HCT116 (cell line): ENCODE measurements at regions not wholly inside any gene's neighbourhood (a gene's known extent, or its start where the extent isn't known, plus 50 kb on each side); places are given as distances from the start of the nearest gene placed in this dataset.

ENCODE experiments used
- ATAC-seq: fragments of 200-7000 bp; cut with Tn5 transposase; 2 replicates; pipeline ENCODE4 v1.9.1; 2020; ENCODE audit warnings: mild to moderate bottlenecking, moderate library complexity
- BruUV-seq: library from RNA; stranded (reverse); fragments of 400-500 nt; replicated peaks from 2 replicates; lab custom pipeline; 2021; lab: Mats Ljungman, UMichigan
- CTCF ChIA-PET: fragments of 300-600 bp; sonication (Branson Sonifier 250); formaldehyde crosslinking; loops from one replicate; lab custom pipeline; 2021; ENCODE audit warnings: antibody characterized with exemption; lab: Charles Lee
- POLR2A ChIA-PET: fragments of 300-600, 350-600 bp; sonication (Branson Sonifier 250); formaldehyde crosslinking; loops from one replicate; lab custom pipeline; 2021; ENCODE audit warnings: antibody characterized with exemption; lab: Charles Lee
- RAD21 ChIA-PET, 2 experiments: fragments of 300-600 bp; sonication (Branson Sonifier 250); formaldehyde crosslinking; loops; one replicate each; lab custom pipeline; 2023; ENCODE audit warnings: low total read pairs in 2 of 2; ENCODE audit not compliant: uncharacterized antibody in 2 of 2, unreplicated experiment in 2 of 2, low non-redundant PET in 1 of 2; lab: Charles Lee
- DNase-seq: peaks from one replicate; pipeline ENCODE4 v3.0.0-alpha.2; 2010; ENCODE audit warnings: low read depth, low spot score
- H2AFZ ChIP-seq: fragments of 200-600 bp; shearing (Covaris generic), sonication (generic); 2 replicates; pipeline ENCODE4 v1.6.1; 2017; ENCODE audit warnings: low read depth, mixed run types, mixed read lengths, antibody characterized with exemption, low read length; ENCODE audit not compliant: poor library complexity, severe bottlenecking
- H3K27ac ChIP-seq: 2 replicates; pipeline ENCODE4 v1.5.1; 2012; ENCODE audit warnings: low read depth, low read length
- H3K27me3 ChIP-seq: fragments of 200-600 bp; sonication (generic); 2 replicates; pipeline ENCODE4 v1.6.1; 2016; ENCODE audit warnings: mixed run types, low read length, mixed read lengths; ENCODE audit not compliant: insufficient read depth
- H3K36me3 ChIP-seq, 2 experiments: fragments of 200-500 bp in 1 of 2; fragments of 200-600 bp in 1 of 2; sonication (Bioruptor generic) in 1 of 2; sonication (generic) in 1 of 2; 2 replicates each; pipeline versions ENCODE4 v1.5.1 to v1.6.1; 2014 to 2016; ENCODE audit warnings: low read length in 2 of 2, inconsistent platforms in 1 of 2, mixed read lengths in 1 of 2, mixed run types in 1 of 2; ENCODE audit not compliant: insufficient read depth in 2 of 2, control insufficient read depth in 1 of 2
- H3K4me1 ChIP-seq, 2 experiments: fragments of 200-600 bp in 1 of 2; sonication (generic) in 1 of 2; 2 replicates each; pipeline versions ENCODE4 v1.5.1 to v1.6.1; 2012 to 2017; ENCODE audit warnings: low read length in 2 of 2, inconsistent platforms in 1 of 2, mild to moderate bottlenecking in 1 of 2, mixed read lengths in 1 of 2, mixed run types in 1 of 2, moderate library complexity in 1 of 2; ENCODE audit not compliant: insufficient read depth in 2 of 2, control insufficient read depth in 1 of 2
- H3K4me2 ChIP-seq: fragments of 200-600 bp; sonication (generic); 2 replicates; pipeline ENCODE4 v1.6.1; 2017; ENCODE audit warnings: mixed run types, low read length, mixed read lengths
- H3K4me3 ChIP-seq, 2 experiments: fragments of 200-600 bp in 1 of 2; sonication (generic) in 1 of 2; replicated peaks in 1 of 2; 2 replicates each; pipeline ENCODE4 v1.5.1; 2011 to 2016; ENCODE audit warnings: low read length in 2 of 2, control low read depth in 1 of 2, low read depth in 1 of 2, mild to moderate bottlenecking in 1 of 2, mixed read lengths in 1 of 2, mixed run types in 1 of 2
- H3K79me2 ChIP-seq: fragments of 200-600 bp; sonication (generic); 2 replicates; pipeline ENCODE4 v1.6.1; 2017; ENCODE audit warnings: mild to moderate bottlenecking, mixed run types, low read length, moderate library complexity, mixed read lengths; ENCODE audit not compliant: insufficient read depth
- H3K9ac ChIP-seq: fragments of 200-600 bp; sonication (generic); 2 replicates; pipeline ENCODE4 v1.6.1; 2016; ENCODE audit warnings: low read length, mixed read lengths
- H3K9me2 ChIP-seq: fragments of 200-600 bp; sonication (generic), shearing (Covaris generic); 2 replicates; pipeline ENCODE4 v1.6.1; 2017; ENCODE audit warnings: mixed run types, mild to moderate bottlenecking, moderate library complexity; ENCODE audit not compliant: insufficient read depth
- H3K9me3 ChIP-seq, 2 experiments: fragments of 200-500 bp in 1 of 2; fragments of 200-600 bp in 1 of 2; sonication (Bioruptor generic) in 1 of 2; sonication (generic) in 1 of 2; 2 replicates each; pipeline ENCODE4 v1.6.1; 2014 to 2017; ENCODE audit warnings: low read length in 2 of 2, mixed read lengths in 2 of 2, inconsistent platforms in 1 of 2, low read depth in 1 of 2, mild to moderate bottlenecking in 1 of 2, mixed run types in 1 of 2, moderate library complexity in 1 of 2; ENCODE audit not compliant: control insufficient read depth in 1 of 2, insufficient read depth in 1 of 2
- H4K20me1 ChIP-seq: fragments of 200-600 bp; sonication (generic), shearing (Covaris generic); 2 replicates; pipeline ENCODE4 v1.6.1; 2017; ENCODE audit warnings: mixed run types, mild to moderate bottlenecking, moderate library complexity; ENCODE audit not compliant: insufficient read depth
- CEBPB ChIP-seq: IDR thresholded peaks from 2 replicates; pipeline ENCODE4 v1.6.1; 2012; ENCODE audit warnings: low read depth
- CTCF ChIP-seq, 3 experiments: fragments of 200-600 bp in 1 of 3; sonication (generic) in 1 of 3; IDR thresholded peaks in 2 of 3; conservative IDR thresholded peaks in 1 of 3; 2 replicates each; pipeline ENCODE4 v1.5.1; 2012 to 2017; ENCODE audit warnings: low read depth in 2 of 3, low read length in 2 of 3, antibody characterized with exemption in 1 of 3, borderline replicate concordance in 1 of 3, control low read depth in 1 of 3, mild to moderate bottlenecking in 1 of 3, mixed read lengths in 1 of 3, mixed run types in 1 of 3, moderate library complexity in 1 of 3; ENCODE audit not compliant: insufficient read depth in 1 of 3
- ELF1 ChIP-seq: IDR thresholded peaks from 2 replicates; pipeline ENCODE4 v1.6.1; 2012; ENCODE audit warnings: low read depth, borderline replicate concordance
- EZH2phosphoT487 ChIP-seq: fragments of 200-600 bp; IDR thresholded peaks from 2 replicates; pipeline ENCODE4 v1.6.1; 2018; ENCODE audit warnings: antibody characterized with exemption, borderline replicate concordance
- JUND ChIP-seq: IDR thresholded peaks from 2 replicates; pipeline ENCODE4 v1.6.1; 2012
- SIN3A ChIP-seq: IDR thresholded peaks from 2 replicates; pipeline ENCODE4 v1.6.1; 2012; ENCODE audit warnings: low read depth
- SRF ChIP-seq: IDR thresholded peaks from 2 replicates; pipeline ENCODE4 v1.6.1; 2012; ENCODE audit warnings: low read depth
- ZFX ChIP-seq: fragments of 450-650 bp; IDR thresholded peaks from 2 replicates; pipeline ENCODE4 v1.6.1; 2017
- ZNF274 ChIP-seq: fragments of 200-500 bp; sonication (Bioruptor generic); IDR thresholded peaks from 2 replicates; pipeline ENCODE4 v1.6.1; 2014; ENCODE audit warnings: mild to moderate bottlenecking, low read depth, low read length, inconsistent platforms
- intact Hi-C: fragments of 100-400 bp; cut with micrococcal nuclease; formaldehyde crosslinking; loops from 2 replicates; pipeline ENCODE4 v1.10.0; 2022
- TF ChIP-seq, protein P1 (sequence below): IDR thresholded peaks from 2 replicates; pipeline ENCODE4 v1.6.1; 2012; ENCODE audit warnings: low read depth

DNA sequence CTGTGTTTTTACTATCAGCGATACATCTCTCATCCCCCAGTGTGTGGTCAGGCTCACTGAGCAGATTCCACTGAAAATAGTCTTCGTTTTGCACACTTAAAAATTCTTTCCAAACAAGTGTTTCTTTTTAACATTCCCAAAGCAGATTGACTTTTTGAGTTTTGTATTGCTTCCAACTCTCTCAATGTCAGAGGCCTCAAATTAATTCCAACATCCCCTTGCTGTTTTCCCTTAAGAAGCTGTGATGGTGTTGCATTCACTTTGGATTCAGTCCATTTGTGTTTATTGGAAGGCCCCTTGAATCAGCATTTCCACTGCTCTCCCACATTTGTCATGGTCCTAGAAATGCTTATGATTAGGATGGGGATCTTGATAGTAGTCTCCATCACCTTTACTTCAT, 228.7 kb downstream of the KCNRG start:
- peak overlapping the region; percentile 65 for H3K4me2 ChIP-seq
- peaks cover 26 to 28% of the 10 kb centered on the region in 2 experiments for H3K4me1 ChIP-seq
- no peak for TF ChIP-seq ZNF274
- no peak for TF ChIP-seq ELF1
- TF ChIP-seq EZH2phosphoT487: no peak
- TF ChIP-seq, protein P1, sequence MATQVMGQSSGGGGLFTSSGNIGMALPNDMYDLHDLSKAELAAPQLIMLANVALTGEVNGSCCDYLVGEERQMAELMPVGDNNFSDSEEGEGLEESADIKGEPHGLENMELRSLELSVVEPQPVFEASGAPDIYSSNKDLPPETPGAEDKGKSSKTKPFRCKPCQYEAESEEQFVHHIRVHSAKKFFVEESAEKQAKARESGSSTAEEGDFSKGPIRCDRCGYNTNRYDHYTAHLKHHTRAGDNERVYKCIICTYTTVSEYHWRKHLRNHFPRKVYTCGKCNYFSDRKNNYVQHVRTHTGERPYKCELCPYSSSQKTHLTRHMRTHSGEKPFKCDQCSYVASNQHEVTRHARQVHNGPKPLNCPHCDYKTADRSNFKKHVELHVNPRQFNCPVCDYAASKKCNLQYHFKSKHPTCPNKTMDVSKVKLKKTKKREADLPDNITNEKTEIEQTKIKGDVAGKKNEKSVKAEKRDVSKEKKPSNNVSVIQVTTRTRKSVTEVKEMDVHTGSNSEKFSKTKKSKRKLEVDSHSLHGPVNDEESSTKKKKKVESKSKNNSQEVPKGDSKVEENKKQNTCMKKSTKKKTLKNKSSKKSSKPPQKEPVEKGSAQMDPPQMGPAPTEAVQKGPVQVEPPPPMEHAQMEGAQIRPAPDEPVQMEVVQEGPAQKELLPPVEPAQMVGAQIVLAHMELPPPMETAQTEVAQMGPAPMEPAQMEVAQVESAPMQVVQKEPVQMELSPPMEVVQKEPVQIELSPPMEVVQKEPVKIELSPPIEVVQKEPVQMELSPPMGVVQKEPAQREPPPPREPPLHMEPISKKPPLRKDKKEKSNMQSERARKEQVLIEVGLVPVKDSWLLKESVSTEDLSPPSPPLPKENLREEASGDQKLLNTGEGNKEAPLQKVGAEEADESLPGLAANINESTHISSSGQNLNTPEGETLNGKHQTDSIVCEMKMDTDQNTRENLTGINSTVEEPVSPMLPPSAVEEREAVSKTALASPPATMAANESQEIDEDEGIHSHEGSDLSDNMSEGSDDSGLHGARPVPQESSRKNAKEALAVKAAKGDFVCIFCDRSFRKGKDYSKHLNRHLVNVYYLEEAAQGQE: no peak
- TF ChIP-seq JUND: no peak
- TF ChIP-seq ZFX: no peak
- no peak for TF ChIP-seq SIN3A
- TF ChIP-seq CTCF (IDR thresholded peaks at IDR 0.05 in 2 of 3, conservative IDR thresholded peaks at IDR 0.05 in 1 of 3; ENCODE audit: borderline replicate concordance in 1 of 3, insufficient read depth in 1 of 3, low read depth in 2 of 3, low read length in 2 of 3): no peak
- TF ChIP-seq CEBPB: no peak
- TF ChIP-seq SRF: no peak
- no peak for ATAC-seq
- no peak overlapping the region for H3K4me3 ChIP-seq
- RAD21 ChIA-PET: no interaction called here
- no peak for DNase-seq
- CTCF ChIA-PET: no interaction called here
- H3K27me3 ChIP-seq: 0 out of 2 replicates have a peak, but pooled peaks cover 3% of the 10 kb centered on the region
- H4K20me1 ChIP-seq: peaks cover 5% of the 10 kb centered on the region; the same call in 1 of the 2 replicates
- H2AFZ ChIP-seq: no peak overlapping the region
- no peaks in the 10 kb centered on the region for H3K9me3 ChIP-seq
- no peaks in the 10 kb centered on the region for H3K9me2 ChIP-seq
- no TSS peak for BruUV-seq
- no peaks in the 10 kb centered on the region for H3K79me2 ChIP-seq
- POLR2A ChIA-PET: no interaction called here
- H3K36me3 ChIP-seq: no peaks in the 10 kb centered on the region
- intact Hi-C loops: no loop called here
- no peak overlapping the region for H3K9ac ChIP-seq
- H3K27ac ChIP-seq: no peak overlapping the region
